Liver (tissue), 3 donors: ENCODE measurements at regions not wholly inside any gene's neighbourhood (a gene's known extent, or its start where the extent isn't known, plus 50 kb on each side); places are given as distances from the start of the nearest gene placed in this dataset.

ENCODE experiments used
- CTCF ChIP-seq: fragments of 150-350 bp; IDR thresholded peaks from 2 replicates; pipeline ENCODE4 v1.5.1; 2017; ENCODE audit warnings: improper control_type of control experiment, low read depth, low read length; ENCODE audit not compliant: missing input control
- GABPA ChIP-seq, 2 donors: IDR thresholded peaks in 1 of 2; conservative IDR thresholded peaks in 1 of 2; 2 replicates each; pipeline ENCODE4 v1.6.1; 2016; ENCODE audit warnings: antibody characterized with exemption in 2 of 2, mild to moderate bottlenecking in 1 of 2, moderate library complexity in 1 of 2
- HNF4G ChIP-seq: IDR thresholded peaks from 2 replicates; pipeline ENCODE4 v1.6.1; 2016; ENCODE audit warnings: antibody characterized with exemption
- MAX ChIP-seq: IDR thresholded peaks from 2 replicates; pipeline ENCODE4 v1.6.1; 2016; ENCODE audit warnings: antibody characterized with exemption
- RAD21 ChIP-seq, 2 donors: IDR thresholded peaks; 2 replicates each; pipeline ENCODE4 v1.6.1; 2016; ENCODE audit warnings: antibody characterized with exemption in 2 of 2, mild to moderate bottlenecking in 2 of 2
- REST ChIP-seq: IDR thresholded peaks from 2 replicates; pipeline ENCODE4 v1.6.1; 2016; ENCODE audit warnings: antibody characterized with exemption, mild to moderate bottlenecking
- TAF1 ChIP-seq: conservative IDR thresholded peaks from 2 replicates; pipeline ENCODE4 v1.6.1; 2016; ENCODE audit warnings: antibody characterized with exemption, mild to moderate bottlenecking
- YY1 ChIP-seq: IDR thresholded peaks from 2 replicates; pipeline ENCODE4 v1.6.1; 2016; ENCODE audit warnings: antibody characterized with exemption, mild to moderate bottlenecking
- donor health status: healthy.
- donor health status: healthy.

GRCh38 chr11:127674754-127675153 is 674.2 kb upstream of the KIRREL3 start:
- TF ChIP-seq CTCF: no peak
- no peak for TF ChIP-seq YY1
- TF ChIP-seq TAF1: no peak
- TF ChIP-seq MAX: no peak
- TF ChIP-seq REST: no peak
- TF ChIP-seq RAD21 (IDR thresholded peaks at IDR 0.05): no peak
- TF ChIP-seq GABPA (IDR thresholded peaks at IDR 0.05 in 1 of 2, conservative IDR thresholded peaks at IDR 0.05 in 1 of 2): no peak
- no peak for TF ChIP-seq HNF4G
